Skeletal muscle satellite cell (primary cell): ENCODE measurements at regions not wholly inside any gene's neighbourhood (a gene's known extent, or its start where the extent isn't known, plus 50 kb on each side); places are given as distances from the start of the nearest gene placed in this dataset.
"Not testable (repeated sequence)": the region's sequence is repeated elsewhere in the genome, so short reads cannot be mapped to it uniquely, and the experiment has no call there.

Experiments used
- H3K27me3 ChIP-seq: 2 replicates; pipeline ENCODE4 v1.7.0; 2013; ENCODE audit warnings: low read length; ENCODE audit not compliant: control insufficient read depth, insufficient read depth
- H3K36me3 ChIP-seq: 2 replicates; pipeline ENCODE4 v1.7.0; 2013; ENCODE audit warnings: mild to moderate bottlenecking, control low read depth, low read length; ENCODE audit not compliant: insufficient read depth
- H3K4me1 ChIP-seq: 2 replicates; pipeline ENCODE4 v1.7.0; 2013; ENCODE audit warnings: low read length; ENCODE audit not compliant: control insufficient read depth, insufficient read depth
- H3K4me2 ChIP-seq: 2 replicates; pipeline ENCODE4 v1.7.0; 2013; ENCODE audit warnings: mild to moderate bottlenecking, low read length
- H3K4me3 ChIP-seq: 2 replicates; pipeline ENCODE4 v1.7.0; 2013; ENCODE audit warnings: low read length
- H3K9ac ChIP-seq: 2 replicates; pipeline ENCODE4 v1.7.0; 2013; ENCODE audit warnings: mild to moderate bottlenecking, low read depth, low read length, moderate library complexity
- H3K9me3 ChIP-seq: replicated peaks from 2 replicates; pipeline ENCODE4 v1.7.0; 2013; ENCODE audit warnings: mild to moderate bottlenecking, control low read depth, low read length

DNA sequence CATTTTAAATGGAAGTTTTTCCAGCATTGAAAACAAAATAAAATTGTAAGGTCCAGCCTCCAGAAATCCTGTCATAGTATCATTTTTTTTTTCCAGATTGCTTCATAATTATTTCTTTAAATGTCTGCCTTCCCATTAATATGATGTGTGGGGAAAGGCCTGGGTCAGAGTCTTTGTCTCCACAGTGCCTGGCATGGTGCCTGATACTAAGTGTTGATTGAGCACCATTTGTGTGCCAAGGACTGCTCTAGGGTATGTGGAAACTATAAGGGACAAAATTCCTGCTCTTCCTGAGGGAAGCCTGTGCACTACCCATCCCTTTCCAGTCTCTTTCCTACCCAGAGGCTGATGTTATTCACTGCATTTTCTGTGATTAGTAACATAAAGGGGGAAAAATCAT lies 53.1 kb upstream of the BEND4 start:
- H3K9me3 ChIP-seq, result no peaks in the 10 kb centered on the region
- no peaks in the 10 kb centered on the region for H3K36me3 ChIP-seq
- H3K27me3 ChIP-seq, result no peaks in the 10 kb centered on the region
- H3K9ac ChIP-seq, result no peak overlapping the region
- no peak overlapping the region for H3K4me3 ChIP-seq
- H3K4me1 ChIP-seq, result no peaks in the 10 kb centered on the region
- no peak overlapping the region for H3K4me2 ChIP-seq

DNA sequence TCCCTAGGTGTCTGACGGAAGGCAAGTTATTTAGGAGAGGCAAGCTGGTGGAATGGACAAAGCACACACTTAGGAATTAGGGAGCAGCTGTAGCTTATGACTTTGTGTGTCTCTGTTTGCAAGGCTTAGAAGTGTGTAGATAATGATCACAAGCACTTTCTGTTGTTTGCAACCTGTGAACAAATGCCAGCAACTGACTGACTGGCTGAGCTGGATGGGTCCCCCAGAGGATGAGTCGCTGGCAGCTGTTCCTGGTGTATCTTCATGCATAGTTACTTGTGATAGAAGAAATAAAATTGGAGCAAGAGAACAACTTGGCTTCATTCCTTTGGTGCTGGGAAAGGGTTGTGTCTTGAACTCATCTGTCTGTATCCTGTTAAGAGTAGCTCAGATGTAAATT lies 64.2 kb upstream of the BEND4 start:
- Histone ChIP-seq H3K9ac (no peak overlapping the region), H3K4me3 (no peak overlapping the region), H3K4me1 (no peaks in the 10 kb centered on the region), H3K27me3 (no peaks in the 10 kb centered on the region), H3K4me2 (no peak overlapping the region), H3K9me3 (no peaks in the 10 kb centered on the region), H3K36me3 (no peaks in the 10 kb centered on the region)

DNA sequence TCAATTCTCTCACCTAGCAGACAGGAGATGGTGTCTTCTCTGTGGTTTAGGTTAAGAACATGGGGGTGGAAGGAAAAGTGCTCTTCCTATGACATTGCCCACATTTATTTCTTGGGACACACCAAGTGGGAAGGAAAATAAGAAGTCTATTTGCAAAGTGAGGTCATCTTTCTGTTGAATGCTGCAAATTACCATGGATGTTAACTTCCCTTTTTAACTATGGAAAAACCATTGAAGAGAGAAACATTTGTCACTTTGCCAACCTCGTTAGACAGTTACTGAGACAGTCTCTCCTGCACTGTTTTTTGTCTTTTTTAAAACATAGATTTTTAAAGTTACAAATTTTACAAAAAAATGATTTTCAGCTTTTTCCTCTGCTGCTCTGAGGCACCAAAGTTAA lies 72.8 kb upstream of the BEND4 start:
- no peak overlapping the region for H3K9ac ChIP-seq
- no peak overlapping the region for H3K4me2 ChIP-seq
- H3K4me1 ChIP-seq, result no peaks in the 10 kb centered on the region
- no peak overlapping the region for H3K4me3 ChIP-seq
- H3K27me3 ChIP-seq, result no peaks in the 10 kb centered on the region
- no peaks in the 10 kb centered on the region for H3K36me3 ChIP-seq
- no peaks in the 10 kb centered on the region for H3K9me3 ChIP-seq

DNA sequence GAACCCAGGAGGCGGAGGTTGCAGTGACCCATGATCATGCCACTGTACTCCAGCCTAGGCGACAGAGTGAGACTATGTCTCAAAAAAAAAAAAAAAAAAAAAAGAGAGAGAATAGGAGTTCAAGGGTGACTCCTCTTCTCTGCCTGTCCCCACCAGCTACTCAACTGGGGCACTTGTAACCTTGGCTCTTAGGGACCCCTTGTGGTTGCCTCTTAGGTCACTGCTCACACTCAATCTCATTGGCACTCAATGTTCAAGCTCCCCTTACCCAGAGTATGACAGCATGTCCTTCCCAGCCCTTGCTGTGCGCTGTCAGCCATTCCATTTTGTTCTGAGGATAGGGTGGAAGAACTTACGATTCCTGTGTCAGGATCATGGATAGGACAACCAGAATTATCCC lies 82.4 kb upstream of the BEND4 start:
- Histone ChIP-seq H3K36me3 (no peaks in the 10 kb centered on the region), H3K9me3 (no peaks in the 10 kb centered on the region), H3K9ac (no peak overlapping the region), H3K4me3 (no peak overlapping the region), H3K27me3 (no peaks in the 10 kb centered on the region), H3K4me2 (no peak overlapping the region), H3K4me1 (no peaks in the 10 kb centered on the region)

DNA sequence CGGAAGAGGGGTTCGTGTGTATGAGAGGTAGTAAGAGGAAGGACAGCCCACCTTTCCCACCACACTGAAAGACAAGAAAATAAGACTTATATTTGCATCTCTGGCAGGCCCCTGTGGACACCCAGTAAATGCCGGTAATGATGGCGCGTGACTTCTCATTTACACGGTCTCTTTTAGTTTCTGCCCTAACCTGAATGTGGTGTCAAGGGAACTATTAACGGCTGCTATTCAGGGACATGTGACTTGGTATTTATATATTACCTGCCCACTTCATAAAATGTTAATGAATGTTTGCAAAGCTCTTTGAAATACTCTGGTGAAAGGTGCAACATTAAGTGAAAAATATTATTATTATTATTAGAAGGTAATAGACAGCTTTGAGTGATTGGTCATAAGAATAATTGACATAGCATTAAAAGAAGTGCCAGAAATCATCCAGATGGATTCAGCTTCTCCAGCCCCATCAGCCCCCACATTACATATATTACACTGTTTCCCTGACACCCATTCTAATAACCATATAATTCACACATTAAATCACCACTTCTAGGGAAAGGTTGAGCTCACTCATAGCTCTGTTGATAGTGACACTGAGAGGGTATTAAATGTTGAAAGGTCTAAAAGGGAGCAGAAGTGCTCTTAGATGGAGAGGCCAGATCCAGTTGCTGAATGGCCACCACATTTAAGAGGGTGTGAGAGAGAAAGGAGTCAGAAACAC lies 83.0 kb upstream of the BEND4 start:
- Histone ChIP-seq H3K4me2 (no peak overlapping the region), H3K27me3 (no peaks in the 10 kb centered on the region), H3K9ac (no peak overlapping the region), H3K36me3 (no peaks in the 10 kb centered on the region), H3K4me3 (no peak overlapping the region), H3K9me3 (no peaks in the 10 kb centered on the region), H3K4me1 (no peaks in the 10 kb centered on the region)

DNA sequence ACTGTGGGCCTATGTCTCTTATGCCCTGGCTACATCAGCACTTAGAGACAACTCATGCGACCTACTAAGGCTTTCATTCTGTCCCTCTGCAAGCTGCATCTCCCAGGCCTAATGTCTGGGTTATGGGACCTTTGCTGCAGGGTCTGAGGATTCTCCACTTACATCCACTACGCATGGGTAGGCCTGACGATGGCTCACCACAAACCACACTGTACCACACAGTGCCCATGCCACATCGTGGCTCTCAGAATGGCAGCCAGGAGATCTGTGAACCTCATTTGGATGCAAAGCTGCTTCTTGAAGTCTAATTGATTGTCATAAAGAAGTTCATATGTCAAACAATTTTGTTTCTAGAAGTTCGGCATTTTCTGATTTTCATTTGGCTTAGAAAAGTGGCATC lies 84.6 kb upstream of the BEND4 start:
- Histone ChIP-seq H3K4me2 (no peak overlapping the region), H3K4me3 (no peak overlapping the region), H3K4me1 (no peaks in the 10 kb centered on the region), H3K9me3 (no peaks in the 10 kb centered on the region), H3K9ac (no peak overlapping the region), H3K36me3 (no peaks in the 10 kb centered on the region), H3K27me3 (no peaks in the 10 kb centered on the region)

DNA sequence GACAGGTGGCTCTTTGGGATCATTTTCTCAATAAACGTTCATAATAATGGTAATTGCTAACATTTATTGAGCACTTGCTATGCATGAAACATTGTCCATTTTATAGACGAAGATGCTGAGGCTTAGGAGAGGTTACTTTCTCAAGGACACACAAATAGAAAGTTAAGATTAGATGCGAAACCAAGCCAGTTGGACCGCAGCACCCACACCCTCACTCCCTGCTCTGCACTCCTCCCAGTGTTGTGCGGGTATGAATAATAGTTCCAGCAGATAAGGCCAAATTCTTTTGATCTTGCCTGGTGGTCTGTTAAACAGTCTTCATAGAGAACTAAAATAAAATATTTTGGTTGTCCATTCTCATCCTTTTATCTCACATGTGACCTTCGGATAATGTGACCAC lies 85.0 kb upstream of the BEND4 start:
- Histone ChIP-seq H3K9ac (no peak overlapping the region), H3K4me3 (no peak overlapping the region), H3K9me3 (no peaks in the 10 kb centered on the region), H3K27me3 (no peaks in the 10 kb centered on the region), H3K4me1 (no peaks in the 10 kb centered on the region), H3K4me2 (no peak overlapping the region), H3K36me3 (no peaks in the 10 kb centered on the region)

DNA sequence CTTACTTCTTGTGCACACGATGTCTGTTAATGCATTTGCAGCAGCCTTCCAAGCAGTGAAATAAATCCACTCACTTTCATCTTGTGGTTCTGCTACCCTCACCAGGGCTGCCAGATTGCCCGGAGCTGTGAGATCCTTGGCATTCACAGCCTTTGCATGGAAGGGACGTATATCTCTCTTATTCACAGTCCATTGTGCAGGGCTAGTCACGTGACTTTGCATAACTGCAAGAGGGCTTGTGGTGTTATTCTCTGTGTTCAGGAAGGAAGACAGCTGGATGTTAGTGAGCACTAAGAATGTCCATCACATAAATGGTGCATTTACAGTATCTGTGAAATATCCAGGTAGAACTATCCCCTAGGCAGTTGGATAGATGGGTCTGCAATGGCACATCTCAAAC lies 96.5 kb upstream of the BEND4 start:
- Histone ChIP-seq H3K27me3 (no peaks in the 10 kb centered on the region), H3K9me3 (no peaks in the 10 kb centered on the region), H3K9ac (no peak overlapping the region), H3K4me3 (no peak overlapping the region), H3K4me2 (no peak overlapping the region), H3K36me3 (no peaks in the 10 kb centered on the region), H3K4me1 (no peaks in the 10 kb centered on the region)

DNA sequence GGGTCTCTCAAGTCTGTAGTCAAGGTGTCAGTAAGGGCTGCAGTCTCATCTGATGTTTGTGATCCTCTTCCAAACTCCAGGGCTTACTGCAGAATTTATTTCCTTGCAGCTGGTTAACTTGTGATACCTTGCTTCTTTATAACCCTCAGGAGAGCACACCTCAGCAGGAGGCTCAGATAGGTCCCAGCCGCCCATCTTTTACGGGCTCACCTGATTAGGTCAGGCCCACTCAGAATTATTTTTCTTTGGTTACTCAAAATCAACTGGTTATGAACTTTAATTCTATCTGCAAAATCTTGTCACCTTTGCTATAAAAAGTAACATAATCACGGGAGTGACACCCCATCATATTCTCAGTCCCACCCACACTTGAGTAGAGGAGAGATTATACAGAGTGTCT lies 99.9 kb upstream of the BEND4 start:
- no peak overlapping the region for H3K9ac ChIP-seq
- H3K9me3 ChIP-seq, result no peaks in the 10 kb centered on the region
- H3K36me3 ChIP-seq, result no peaks in the 10 kb centered on the region
- H3K27me3 ChIP-seq, result no peaks in the 10 kb centered on the region
- H3K4me1 ChIP-seq, result no peaks in the 10 kb centered on the region
- no peak overlapping the region for H3K4me2 ChIP-seq
- H3K4me3 ChIP-seq, result no peak overlapping the region

DNA sequence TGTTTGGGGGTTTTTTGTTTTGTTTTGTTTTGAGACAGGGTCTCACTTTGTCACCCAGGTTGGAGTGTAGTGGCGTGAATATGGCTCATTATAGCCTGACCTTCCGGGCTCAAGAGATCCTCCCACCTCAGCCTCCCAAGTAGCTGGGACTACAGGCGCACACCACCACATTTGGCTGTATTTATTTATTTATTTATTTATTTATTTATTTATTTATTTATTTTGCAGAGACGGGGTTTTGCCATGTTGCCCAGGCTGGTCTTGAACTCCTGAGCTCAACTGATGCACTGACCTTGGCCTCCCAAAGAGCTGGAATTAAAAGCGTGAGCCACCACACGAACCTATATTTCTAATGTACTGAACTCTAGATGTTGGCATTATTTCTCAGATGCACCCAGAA lies 105.2 kb upstream of the BEND4 start:
- H3K4me1 ChIP-seq, H3K36me3 ChIP-seq, H3K4me2 ChIP-seq, H3K9ac ChIP-seq, H3K27me3 ChIP-seq, H3K9me3 ChIP-seq, H3K4me3 ChIP-seq: not testable (repeated sequence)

DNA sequence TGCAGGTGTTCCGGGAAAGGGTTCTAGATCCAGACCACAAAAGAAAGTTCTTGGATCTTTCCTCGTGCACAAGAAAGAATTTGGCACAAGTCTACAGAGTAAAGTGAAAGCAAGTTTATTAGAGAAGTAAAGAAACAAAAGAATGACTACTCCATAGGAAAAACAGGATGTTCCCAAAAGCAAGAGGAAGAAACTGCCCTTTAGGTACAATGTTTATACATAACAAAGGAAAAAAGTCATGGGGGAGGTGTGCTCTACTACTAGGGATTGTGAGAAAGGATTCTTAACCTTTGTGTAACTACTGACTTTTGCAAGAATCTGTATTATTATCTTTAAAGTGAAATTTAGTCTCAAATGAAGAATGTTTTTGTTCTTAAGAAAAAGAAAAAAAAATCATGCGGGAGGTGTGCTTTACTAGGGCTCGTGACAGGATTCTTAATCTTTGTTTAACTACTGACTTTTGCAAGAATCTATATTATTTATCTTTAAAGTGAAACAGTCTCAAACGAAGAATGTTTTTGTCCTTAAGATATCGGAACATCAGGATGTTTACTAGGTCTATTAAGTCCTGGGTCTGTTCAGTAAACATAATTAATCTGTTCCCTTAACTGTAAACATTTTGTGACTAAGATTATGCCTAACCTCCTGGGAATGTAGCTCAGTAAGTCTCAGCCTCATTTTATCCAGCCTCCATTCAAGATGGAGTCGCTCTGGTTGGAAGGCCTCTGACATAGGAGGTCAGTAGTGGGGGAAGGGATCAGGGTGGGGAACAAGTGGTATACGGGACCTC lies 110.4 kb upstream of the BEND4 start:
- no peaks in the 10 kb centered on the region for H3K27me3 ChIP-seq
- no peak overlapping the region for H3K4me2 ChIP-seq
- no peaks in the 10 kb centered on the region for H3K36me3 ChIP-seq
- no peaks in the 10 kb centered on the region for H3K9me3 ChIP-seq
- no peak overlapping the region for H3K9ac ChIP-seq
- no peaks in the 10 kb centered on the region for H3K4me1 ChIP-seq
- no peak overlapping the region for H3K4me3 ChIP-seq
